ENCODE measurements at regions not wholly inside any gene's neighbourhood (a gene's known extent, or its start where the extent isn't known, plus 50 kb on each side); places are given as distances from the start of the nearest gene placed in this dataset.

- H3K36me3 ChIP-seq (ENCODE audit: control insufficient read depth in 2 of 3, insufficient read depth in 3 of 3, low read length in 3 of 3): no peaks in the 10 kb centered on the region
- no peaks in the 10 kb centered on the region for H3K9me3 ChIP-seq (ENCODE audit: control insufficient read depth in 2 of 3, insufficient read depth in 1 of 3, low read length in 3 of 3)
- intact Hi-C loops (cut with DNase I): no loop called here
- H3K9ac ChIP-seq (ENCODE audit: low read length in 3 of 3): no peak overlapping the region
- H3K4me1 ChIP-seq (ENCODE audit: control insufficient read depth in 2 of 3, insufficient read depth in 2 of 3, low read depth in 1 of 3, low read length in 3 of 3): no peaks in the 10 kb centered on the region
- no peak overlapping the region for H3K27ac ChIP-seq (ENCODE audit: low read depth in 2 of 2, low read length in 2 of 2)
- DNase-seq (peak in 1 of 5 donors; percentile 35), FAIRE-seq (no peak)
- H3K27me3 ChIP-seq (ENCODE audit: control insufficient read depth, insufficient read depth, low read length): no peaks in the 10 kb centered on the region
- TF ChIP-seq CTCF (IDR thresholded peaks at IDR 0.05; ENCODE audit: borderline replicate concordance, extremely low read depth, insufficient read depth): no peak
- no peak overlapping the region for H3K4me3 ChIP-seq (ENCODE audit: low read length in 3 of 3)
Measured at GRCh38 chr12:11540156-11540555, 109.3 kb upstream of the ETV6 start.

GRCh38 chr12:11540615-11541310 is 108.7 kb upstream of the ETV6 start:
- no peak for DNase-seq
- no peak for TF ChIP-seq CTCF (IDR thresholded peaks at IDR 0.05; ENCODE audit: borderline replicate concordance, extremely low read depth, insufficient read depth)

GRCh38 chr12:11542599-11542998 is 106.9 kb upstream of the ETV6 start:
- TF ChIP-seq CTCF (IDR thresholded peaks at IDR 0.05; ENCODE audit: borderline replicate concordance, extremely low read depth, insufficient read depth): no peak
- H3K27ac ChIP-seq (ENCODE audit: low read depth in 2 of 2, low read length in 2 of 2): no peak overlapping the region
- DNase-seq (peak in 2 of 5 donors; percentile 8 to 24), FAIRE-seq (no peak)
- H3K9ac ChIP-seq (ENCODE audit: low read length in 3 of 3): no peak overlapping the region
- no peak overlapping the region for H3K4me3 ChIP-seq (ENCODE audit: low read length in 3 of 3)
- no peaks in the 10 kb centered on the region for H3K27me3 ChIP-seq (ENCODE audit: control insufficient read depth, insufficient read depth, low read length)
- no peaks in the 10 kb centered on the region for H3K4me1 ChIP-seq (ENCODE audit: control insufficient read depth in 2 of 3, insufficient read depth in 2 of 3, low read depth in 1 of 3, low read length in 3 of 3)
- no peaks in the 10 kb centered on the region for H3K36me3 ChIP-seq (ENCODE audit: control insufficient read depth in 2 of 3, insufficient read depth in 3 of 3, low read length in 3 of 3)
- intact Hi-C loops (cut with DNase I): no loop called here
- no peaks in the 10 kb centered on the region for H3K9me3 ChIP-seq (ENCODE audit: control insufficient read depth in 2 of 3, insufficient read depth in 1 of 3, low read length in 3 of 3)

More at GRCh38 chr12:11540615-11541310, 108.7 kb upstream of the ETV6 start:
- H3K27me3 ChIP-seq (ENCODE audit: control insufficient read depth, insufficient read depth, low read length): no peaks in the 10 kb centered on the region
- intact Hi-C loops (cut with DNase I): no loop called here
- peak overlapping the region in 1 of 3 donors; percentile 21 for H3K4me3 ChIP-seq (ENCODE audit: low read length in 3 of 3)
- no peak overlapping the region for H3K9ac ChIP-seq (ENCODE audit: low read length in 3 of 3)
- no peak overlapping the region for H3K27ac ChIP-seq (ENCODE audit: low read depth in 2 of 2, low read length in 2 of 2)
- no peaks in the 10 kb centered on the region for H3K4me1 ChIP-seq (ENCODE audit: control insufficient read depth in 2 of 3, insufficient read depth in 2 of 3, low read depth in 1 of 3, low read length in 3 of 3)
- H3K9me3 ChIP-seq (ENCODE audit: control insufficient read depth in 2 of 3, insufficient read depth in 1 of 3, low read length in 3 of 3): no peaks in the 10 kb centered on the region
- no peaks in the 10 kb centered on the region for H3K36me3 ChIP-seq (ENCODE audit: control insufficient read depth in 2 of 3, insufficient read depth in 3 of 3, low read length in 3 of 3)
- FAIRE-seq: no peak
